ENCODE measurements at regions not wholly inside any gene's neighbourhood (a gene's known extent, or its start where the extent isn't known, plus 50 kb on each side); places are given as distances from the start of the nearest gene placed in this dataset.

DNA sequence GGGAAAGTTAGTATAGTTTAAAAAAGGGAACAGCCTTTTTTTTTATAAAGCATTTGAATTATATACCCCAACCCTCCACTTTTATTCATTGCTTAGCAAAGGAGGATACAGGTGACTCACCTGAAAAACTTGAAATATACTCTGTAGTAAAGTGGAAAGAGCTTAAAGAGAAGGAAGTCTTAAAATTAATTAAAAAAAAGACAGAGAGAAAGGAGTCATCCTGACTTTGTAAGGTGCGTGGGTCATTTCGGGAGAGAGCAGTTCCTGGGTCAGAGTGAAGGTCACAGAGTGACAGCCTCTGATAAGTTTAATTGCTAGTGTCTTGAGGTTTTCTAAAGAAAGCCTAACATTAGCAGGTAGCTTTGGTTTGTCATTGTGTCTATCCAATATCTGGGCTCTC is 310.3 kb downstream of the KLF5 start:
- Histone ChIP-seq H3K36me3 (no peaks in the 10 kb centered on the region), H3K4me3 (no peak overlapping the region), H3K27ac (no peak overlapping the region), H3K4me1 (no peaks in the 10 kb centered on the region), H3K9me3 (no peaks in the 10 kb centered on the region), H3K27me3 (no peaks in the 10 kb centered on the region)
- TF ChIP-seq, protein P1, sequence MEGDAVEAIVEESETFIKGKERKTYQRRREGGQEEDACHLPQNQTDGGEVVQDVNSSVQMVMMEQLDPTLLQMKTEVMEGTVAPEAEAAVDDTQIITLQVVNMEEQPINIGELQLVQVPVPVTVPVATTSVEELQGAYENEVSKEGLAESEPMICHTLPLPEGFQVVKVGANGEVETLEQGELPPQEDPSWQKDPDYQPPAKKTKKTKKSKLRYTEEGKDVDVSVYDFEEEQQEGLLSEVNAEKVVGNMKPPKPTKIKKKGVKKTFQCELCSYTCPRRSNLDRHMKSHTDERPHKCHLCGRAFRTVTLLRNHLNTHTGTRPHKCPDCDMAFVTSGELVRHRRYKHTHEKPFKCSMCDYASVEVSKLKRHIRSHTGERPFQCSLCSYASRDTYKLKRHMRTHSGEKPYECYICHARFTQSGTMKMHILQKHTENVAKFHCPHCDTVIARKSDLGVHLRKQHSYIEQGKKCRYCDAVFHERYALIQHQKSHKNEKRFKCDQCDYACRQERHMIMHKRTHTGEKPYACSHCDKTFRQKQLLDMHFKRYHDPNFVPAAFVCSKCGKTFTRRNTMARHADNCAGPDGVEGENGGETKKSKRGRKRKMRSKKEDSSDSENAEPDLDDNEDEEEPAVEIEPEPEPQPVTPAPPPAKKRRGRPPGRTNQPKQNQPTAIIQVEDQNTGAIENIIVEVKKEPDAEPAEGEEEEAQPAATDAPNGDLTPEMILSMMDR (IDR thresholded peaks at IDR 0.05), result no peak
- no peak for DNase-seq (ENCODE audit: low spot score)

DNA sequence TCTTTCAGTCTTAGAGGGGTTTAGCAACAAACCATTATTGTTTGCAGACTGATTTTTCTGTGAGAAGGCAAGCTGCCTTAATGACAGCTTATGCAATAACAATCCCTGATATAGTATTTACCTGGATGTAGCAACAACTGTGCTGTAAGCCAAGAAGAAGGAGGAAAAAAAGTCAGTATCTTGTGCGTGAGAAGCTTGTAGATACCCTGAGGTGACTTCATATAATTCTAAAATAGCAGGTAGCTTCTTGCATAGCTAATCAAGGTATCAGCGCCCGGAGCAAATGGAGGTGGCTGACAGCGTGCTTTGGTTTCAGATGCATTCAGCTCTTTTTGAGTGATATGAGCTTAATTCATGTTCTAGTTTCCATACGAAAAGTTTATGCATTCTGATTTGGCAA is 309.8 kb downstream of the KLF5 start:
- Histone ChIP-seq H3K36me3 (no peaks in the 10 kb centered on the region), H3K4me1 (no peaks in the 10 kb centered on the region), H3K9me3 (no peaks in the 10 kb centered on the region), H3K4me3 (no peak overlapping the region), H3K27ac (no peak overlapping the region), H3K27me3 (no peaks in the 10 kb centered on the region)
- no peak for DNase-seq (ENCODE audit: low spot score)
- TF ChIP-seq, protein P1 (IDR thresholded peaks at IDR 0.05), result no peak

- Histone ChIP-seq H3K27me3 (no peaks in the 10 kb centered on the region), H3K36me3 (no peaks in the 10 kb centered on the region), H3K27ac (no peak overlapping the region), H3K4me3 (no peak overlapping the region), H3K9me3 (no peaks in the 10 kb centered on the region), H3K4me1 (no peaks in the 10 kb centered on the region)
- TF ChIP-seq, protein P1 (IDR thresholded peaks at IDR 0.05), result no peak
- no peak for DNase-seq (ENCODE audit: low spot score)
Observed at GRCh38 chr13:73367886-73368285, 309.1 kb downstream of the KLF5 start.

- Histone ChIP-seq H3K9me3 (no peaks in the 10 kb centered on the region), H3K4me3 (no peak overlapping the region), H3K27me3 (no peaks in the 10 kb centered on the region), H3K36me3 (no peaks in the 10 kb centered on the region), H3K4me1 (no peaks in the 10 kb centered on the region), H3K27ac (no peak overlapping the region)
- DNase-seq (ENCODE audit: low spot score), result no peak
- TF ChIP-seq, protein P1 (IDR thresholded peaks at IDR 0.05), result no peak
Observed at GRCh38 chr13:73366241-73366640, 307.4 kb downstream of the KLF5 start.

DNA sequence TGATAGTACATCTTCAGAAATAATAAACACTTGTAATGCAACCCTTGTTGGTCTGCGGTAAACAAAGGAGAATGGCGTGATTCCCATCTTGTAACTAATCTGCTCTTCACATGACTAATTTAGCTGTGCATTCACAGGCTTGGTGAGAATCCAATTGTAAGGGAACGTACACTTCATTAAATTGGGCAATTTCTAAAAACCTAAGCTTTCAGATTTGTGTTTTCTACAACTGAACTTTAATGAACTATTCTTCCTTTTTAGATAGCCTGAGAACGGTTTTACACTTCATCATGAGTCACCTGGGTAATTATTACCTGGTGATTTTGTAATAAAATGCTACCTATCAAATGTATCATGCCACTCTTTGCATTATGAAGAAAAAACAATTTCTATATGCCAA is 306.9 kb downstream of the KLF5 start:
- Histone ChIP-seq H3K4me3 (no peak overlapping the region), H3K27ac (no peak overlapping the region), H3K4me1 (no peaks in the 10 kb centered on the region), H3K36me3 (no peaks in the 10 kb centered on the region), H3K9me3 (no peaks in the 10 kb centered on the region), H3K27me3 (no peaks in the 10 kb centered on the region)
- no peak for DNase-seq (ENCODE audit: low spot score)
- TF ChIP-seq, protein P1 (IDR thresholded peaks at IDR 0.05), result no peak

GRCh38 chr13:73365252-73365651 is 306.4 kb downstream of the KLF5 start:
- no peak for DNase-seq (ENCODE audit: low spot score)
- no peak overlapping the region for H3K4me3 ChIP-seq
- TF ChIP-seq, protein P1 (IDR thresholded peaks at IDR 0.05), result no peak
- no peaks in the 10 kb centered on the region for H3K4me1 ChIP-seq
- no peaks in the 10 kb centered on the region for H3K27me3 ChIP-seq
- no peaks in the 10 kb centered on the region for H3K36me3 ChIP-seq
- H3K27ac ChIP-seq, result no peak overlapping the region
- H3K9me3 ChIP-seq, result no peaks in the 10 kb centered on the region

Data from right atrium auricular region (tissue), 2 donors.